ENCODE measurements at regions not wholly inside any gene's neighbourhood (a gene's known extent, or its start where the extent isn't known, plus 50 kb on each side); places are given as distances from the start of the nearest gene placed in this dataset.

GRCh38 chr9:135412315-135413085, 67.1 kb upstream of the PPP1R26 start:
- DNase-seq, result peak; percentile 75 to 82

GRCh38 chr9:135413086-135413375, 66.6 kb upstream of the PPP1R26 start:
- DNase-seq, result no peak

GRCh38 chr9:135413461-135413860, 66.1 kb upstream of the PPP1R26 start:
- DNase-seq, result peak in 1 of 2 donors; percentile 9

GRCh38 chr9:135414293-135414692, 65.3 kb upstream of the PPP1R26 start:
- DNase-seq, result no peak

- DNase-seq, result peak in 1 of 2 donors; percentile 3
These were observed 64.0 kb upstream of the PPP1R26 start for GRCh38 chr9:135415586-135415985.

- DNase-seq, result peak in 1 of 2 donors; percentile 7
These were observed 62.8 kb upstream of the PPP1R26 start for GRCh38 chr9:135416664-135417290.

GRCh38 chr9:135418161-135418560, 61.4 kb upstream of the PPP1R26 start:
- no peak for DNase-seq

- no peak for DNase-seq
These were observed 60.5 kb upstream of the PPP1R26 start for GRCh38 chr9:135419106-135419505.

- DNase-seq, result no peak
These were observed 57.1 kb upstream of the PPP1R26 start for GRCh38 chr9:135422341-135422944.

GRCh38 chr9:135423725-135424124, 55.9 kb upstream of the PPP1R26 start:
- no peak for DNase-seq

Data from stimulated activated CD4-positive, alpha-beta T cell treated with anti-CD3 and anti-CD28 coated beads, Interleukin-2, amount 100 ng/mL, for 24 hours (primary cell).